SH-SY5Y (cell line): ENCODE measurements at regions not wholly inside any gene's neighbourhood (a gene's known extent, or its start where the extent isn't known, plus 50 kb on each side); places are given as distances from the start of the nearest gene placed in this dataset.

ENCODE experiments used
- GATA2 ChIP-seq: IDR thresholded peaks from 2 replicates; pipeline ENCODE4 v1.6.1; 2011; ENCODE audit warnings: mild to moderate bottlenecking, low read depth, low read length
- GATA3 ChIP-seq: IDR thresholded peaks from 2 replicates; pipeline ENCODE4 v1.6.1; 2011; ENCODE audit warnings: low read depth, mild to moderate bottlenecking, low read length, moderate library complexity

GRCh38 chr15:29638781-29639180, 183.5 kb downstream of the TJP1 start:
- TF ChIP-seq GATA2 (no peak), GATA3 (no peak)
